ENCODE measurements at regions not wholly inside any gene's neighbourhood (a gene's known extent, or its start where the extent isn't known, plus 50 kb on each side); places are given as distances from the start of the nearest gene placed in this dataset.

- in situ Hi-C loops (cut with HindIII; ENCODE audit: low pct_unique_long_range_greater_than_20kb, low sequenced_read_pairs) (no loop called here), intact Hi-C loops (cut with micrococcal nuclease; ENCODE audit: unreplicated experiment) (no loop called here)
- DNase-seq (ENCODE audit: low read depth, low spot score) (no peak), ATAC-seq (no peak)
- Histone ChIP-seq H3K9me3 (ENCODE audit: control insufficient read depth, insufficient read depth, low read depth, low read length) (no peaks in the 10 kb centered on the region), H3K27ac (ENCODE audit: low read length) (no peak overlapping the region), H3K27me3 (ENCODE audit: control insufficient read depth, insufficient read depth, low read length) (no peaks in the 10 kb centered on the region), H3K4me1 (ENCODE audit: control insufficient read depth, insufficient read depth, low read length) (no peaks in the 10 kb centered on the region), H3K36me3 (ENCODE audit: control insufficient read depth, insufficient read depth, low read length) (no peaks in the 10 kb centered on the region), H3K4me3 (ENCODE audit: low read depth in 2 of 2, low read length in 2 of 2) (no peak overlapping the region)
- CTCF ChIA-PET = no interaction called here
- POLR2A ChIA-PET = no interaction called here
- no TSS peak for BruUV-seq (replicated peaks)
- TF ChIP-seq POLR2AphosphoS5 (IDR thresholded peaks at IDR 0.05; ENCODE audit: low read depth, low read length) = no peak
- no peak for TF ChIP-seq SIN3A (IDR thresholded peaks at IDR 0.05; ENCODE audit: borderline replicate concordance, insufficient read depth, low read depth, low read length)
- no peak for TF ChIP-seq REST (IDR thresholded peaks at IDR 0.05; ENCODE audit: insufficient read depth in 1 of 2, low read depth in 2 of 2, low read length in 1 of 2)
- TF ChIP-seq TCF7L2 (IDR thresholded peaks at IDR 0.05; ENCODE audit: low read depth, low read length) = no peak
- no peak for TF ChIP-seq CTCF (IDR thresholded peaks at IDR 0.05)
Measured at GRCh38 chr15:36356978-36357601, 222.3 kb upstream of the CDIN1 start.

- H3K36me3 ChIP-seq (ENCODE audit: control insufficient read depth, insufficient read depth, low read length) = no peaks in the 10 kb centered on the region
- no TSS peak for BruUV-seq (replicated peaks)
- ATAC-seq (no peak), DNase-seq (ENCODE audit: low read depth, low spot score) (no peak)
- ChIA-PET CTCF (no interaction called here), POLR2A (no interaction called here)
- no peak overlapping the region for H3K4me3 ChIP-seq (ENCODE audit: low read depth in 2 of 2, low read length in 2 of 2)
- H3K27me3 ChIP-seq (ENCODE audit: control insufficient read depth, insufficient read depth, low read length) = no peaks in the 10 kb centered on the region
- no peaks in the 10 kb centered on the region for H3K9me3 ChIP-seq (ENCODE audit: control insufficient read depth, insufficient read depth, low read depth, low read length)
- no peaks in the 10 kb centered on the region for H3K4me1 ChIP-seq (ENCODE audit: control insufficient read depth, insufficient read depth, low read length)
- TF ChIP-seq POLR2AphosphoS5 (IDR thresholded peaks at IDR 0.05; ENCODE audit: low read depth, low read length) (no peak), REST (IDR thresholded peaks at IDR 0.05; ENCODE audit: insufficient read depth in 1 of 2, low read depth in 2 of 2, low read length in 1 of 2) (no peak), CTCF (IDR thresholded peaks at IDR 0.05) (no peak), SIN3A (IDR thresholded peaks at IDR 0.05; ENCODE audit: borderline replicate concordance, insufficient read depth, low read depth, low read length) (no peak), TCF7L2 (IDR thresholded peaks at IDR 0.05; ENCODE audit: low read depth, low read length) (no peak)
- in situ Hi-C loops (cut with HindIII; ENCODE audit: low pct_unique_long_range_greater_than_20kb, low sequenced_read_pairs) (no loop called here), intact Hi-C loops (cut with micrococcal nuclease; ENCODE audit: unreplicated experiment) (no loop called here)
- no peak overlapping the region for H3K27ac ChIP-seq (ENCODE audit: low read length)
Measured at GRCh38 chr15:36358094-36358493, 221.3 kb upstream of the CDIN1 start.

All from Panc1 (cell line).